Neural progenitor cell (in vitro differentiated cells): ENCODE measurements at regions not wholly inside any gene's neighbourhood (a gene's known extent, or its start where the extent isn't known, plus 50 kb on each side); places are given as distances from the start of the nearest gene placed in this dataset.

Source experiments
- EZH2 ChIP-seq: fragments of 200-600 bp; sonication (generic); IDR thresholded peaks from 2 replicates; pipeline ENCODE4 v1.6.1; 2017; ENCODE audit warnings: antibody characterized with exemption, mild to moderate bottlenecking, moderate library complexity
- TF ChIP-seq, protein P1 (sequence below): fragments of 200-600 bp; sonication (generic); IDR thresholded peaks from 2 replicates; pipeline ENCODE4 v1.5.1; 2017; ENCODE audit warnings: antibody characterized with exemption, mild to moderate bottlenecking

DNA sequence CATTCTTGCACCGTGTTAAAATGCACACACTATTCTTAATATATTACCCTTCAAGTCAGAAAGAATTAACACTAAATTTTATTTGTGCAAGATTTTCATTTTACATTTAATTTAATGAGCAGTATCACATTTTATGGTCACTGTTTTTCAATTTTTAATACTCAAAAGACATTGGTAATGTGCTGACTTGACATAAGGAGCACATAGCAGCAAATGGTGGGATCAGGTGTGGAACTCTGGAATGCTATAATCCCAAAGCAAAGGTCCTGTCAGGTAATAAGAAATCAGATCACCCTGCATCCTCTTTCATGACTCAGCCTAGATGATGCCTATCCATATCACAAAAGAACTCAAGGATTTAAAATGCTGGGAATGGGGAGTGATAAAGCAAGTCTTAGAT lies 55.6 kb upstream of the SPAG16 start:
- TF ChIP-seq, protein P1, sequence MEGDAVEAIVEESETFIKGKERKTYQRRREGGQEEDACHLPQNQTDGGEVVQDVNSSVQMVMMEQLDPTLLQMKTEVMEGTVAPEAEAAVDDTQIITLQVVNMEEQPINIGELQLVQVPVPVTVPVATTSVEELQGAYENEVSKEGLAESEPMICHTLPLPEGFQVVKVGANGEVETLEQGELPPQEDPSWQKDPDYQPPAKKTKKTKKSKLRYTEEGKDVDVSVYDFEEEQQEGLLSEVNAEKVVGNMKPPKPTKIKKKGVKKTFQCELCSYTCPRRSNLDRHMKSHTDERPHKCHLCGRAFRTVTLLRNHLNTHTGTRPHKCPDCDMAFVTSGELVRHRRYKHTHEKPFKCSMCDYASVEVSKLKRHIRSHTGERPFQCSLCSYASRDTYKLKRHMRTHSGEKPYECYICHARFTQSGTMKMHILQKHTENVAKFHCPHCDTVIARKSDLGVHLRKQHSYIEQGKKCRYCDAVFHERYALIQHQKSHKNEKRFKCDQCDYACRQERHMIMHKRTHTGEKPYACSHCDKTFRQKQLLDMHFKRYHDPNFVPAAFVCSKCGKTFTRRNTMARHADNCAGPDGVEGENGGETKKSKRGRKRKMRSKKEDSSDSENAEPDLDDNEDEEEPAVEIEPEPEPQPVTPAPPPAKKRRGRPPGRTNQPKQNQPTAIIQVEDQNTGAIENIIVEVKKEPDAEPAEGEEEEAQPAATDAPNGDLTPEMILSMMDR = no peak
- no peak for TF ChIP-seq EZH2
